ENCODE measurements at regions not wholly inside any gene's neighbourhood (a gene's known extent, or its start where the extent isn't known, plus 50 kb on each side); places are given as distances from the start of the nearest gene placed in this dataset.

GRCh38 chr20:63085151-63085861 lies 78.5 kb upstream of the BHLHE23 start:
- no peak for TF ChIP-seq CTCF (IDR thresholded peaks at IDR 0.05)
- no peak for TF ChIP-seq EP300 (IDR thresholded peaks at IDR 0.05; ENCODE audit: low read depth)
- no peak for TF ChIP-seq POLR2AphosphoS5 (IDR thresholded peaks at IDR 0.05)
- no peak for TF ChIP-seq POLR2A (IDR thresholded peaks at IDR 0.05)
